H1 (cell line): ENCODE measurements at regions not wholly inside any gene's neighbourhood (a gene's known extent, or its start where the extent isn't known, plus 50 kb on each side); places are given as distances from the start of the nearest gene placed in this dataset.

Experiments
- BRCA1 ChIP-seq: IDR thresholded peaks from 2 replicates; pipeline ENCODE4 v1.6.1; 2012; ENCODE audit warnings: low read depth, low read length, improper control_type of control experiment
- TAF1 ChIP-seq: IDR thresholded peaks from 2 replicates; pipeline ENCODE4 v1.6.1; 2011; ENCODE audit warnings: mild to moderate bottlenecking, low read depth, low read length
- TF ChIP-seq, protein P1 (sequence below), 3 experiments: IDR thresholded peaks; 1 replicate in 2 of 3; 2 replicates in 1 of 3; pipeline versions ENCODE4 v1.5.1 to v1.6.1; 2011; ENCODE audit warnings: low read length in 3 of 3, mild to moderate bottlenecking in 3 of 3, inconsistent platforms in 2 of 3, low read depth in 1 of 3, moderate library complexity in 1 of 3; ENCODE audit not compliant: insufficient read depth in 1 of 3; ENCODE audit errors: control extremely low read depth in 1 of 3

DNA sequence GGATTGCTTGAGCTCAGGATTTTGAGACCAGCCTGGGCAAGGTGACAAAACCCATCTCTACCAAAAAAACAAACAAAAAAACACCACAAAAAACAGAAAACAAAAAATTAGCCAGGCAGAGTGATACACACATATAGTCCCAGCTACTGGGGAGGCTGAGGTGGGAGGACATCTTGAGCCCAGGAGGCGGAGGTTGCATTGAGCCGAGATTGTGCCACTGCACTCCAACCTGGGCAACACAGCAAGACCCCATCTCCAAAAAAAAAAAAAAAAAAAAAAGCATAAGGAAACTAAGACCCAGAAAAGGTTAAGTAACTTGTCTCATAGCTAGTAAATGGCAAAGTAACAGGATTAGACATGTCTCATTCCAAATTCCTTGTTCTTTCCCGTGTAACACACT lies 56.3 kb upstream of the PSMA6 start:
- TF ChIP-seq, protein P1, sequence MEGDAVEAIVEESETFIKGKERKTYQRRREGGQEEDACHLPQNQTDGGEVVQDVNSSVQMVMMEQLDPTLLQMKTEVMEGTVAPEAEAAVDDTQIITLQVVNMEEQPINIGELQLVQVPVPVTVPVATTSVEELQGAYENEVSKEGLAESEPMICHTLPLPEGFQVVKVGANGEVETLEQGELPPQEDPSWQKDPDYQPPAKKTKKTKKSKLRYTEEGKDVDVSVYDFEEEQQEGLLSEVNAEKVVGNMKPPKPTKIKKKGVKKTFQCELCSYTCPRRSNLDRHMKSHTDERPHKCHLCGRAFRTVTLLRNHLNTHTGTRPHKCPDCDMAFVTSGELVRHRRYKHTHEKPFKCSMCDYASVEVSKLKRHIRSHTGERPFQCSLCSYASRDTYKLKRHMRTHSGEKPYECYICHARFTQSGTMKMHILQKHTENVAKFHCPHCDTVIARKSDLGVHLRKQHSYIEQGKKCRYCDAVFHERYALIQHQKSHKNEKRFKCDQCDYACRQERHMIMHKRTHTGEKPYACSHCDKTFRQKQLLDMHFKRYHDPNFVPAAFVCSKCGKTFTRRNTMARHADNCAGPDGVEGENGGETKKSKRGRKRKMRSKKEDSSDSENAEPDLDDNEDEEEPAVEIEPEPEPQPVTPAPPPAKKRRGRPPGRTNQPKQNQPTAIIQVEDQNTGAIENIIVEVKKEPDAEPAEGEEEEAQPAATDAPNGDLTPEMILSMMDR (IDR thresholded peaks at IDR 0.05; ENCODE audit: control extremely low read depth in 1 of 3, insufficient read depth in 1 of 3, low read depth in 1 of 3, low read length in 3 of 3): no peak
- TF ChIP-seq BRCA1 (no peak), TAF1 (no peak)
